Mucosa of descending colon (tissue), 3 donors: ENCODE measurements at regions not wholly inside any gene's neighbourhood (a gene's known extent, or its start where the extent isn't known, plus 50 kb on each side); places are given as distances from the start of the nearest gene placed in this dataset.

Source experiments
- ATAC-seq: fragments of 200-7000 bp; cut with Tn5 transposase; one replicate; pipeline ENCODE4 v1.9.1; 2020; ENCODE audit warnings: mild to moderate bottlenecking, moderate library complexity
- DNase-seq, 3 donors: peaks; one replicate each; pipeline ENCODE4 v3.0.0-alpha.2; 2020
- H3K36me3 ChIP-seq: fragments of 200-600 bp; one replicate; pipeline ENCODE4 v1.8.0; 2021; ENCODE audit warnings: low read depth, mild to moderate bottlenecking
- H3K4me1 ChIP-seq: fragments of 200-600 bp; one replicate; pipeline ENCODE4 v1.8.0; 2021; ENCODE audit warnings: low read depth, mild to moderate bottlenecking
- H3K4me3 ChIP-seq: fragments of 200-600 bp; one replicate; pipeline ENCODE4 v1.8.0; 2021; ENCODE audit warnings: mild to moderate bottlenecking
- H3K9me3 ChIP-seq: fragments of 200-600 bp; one replicate; pipeline ENCODE4 v1.8.0; 2021; ENCODE audit warnings: mild to moderate bottlenecking
- intact Hi-C, 2 donors: fragments of 100-400 bp; cut with DNase I in 1 of 2; cut with micrococcal nuclease in 1 of 2; formaldehyde crosslinking; loops; one replicate each; pipeline versions ENCODE4 v1.11.0 to v1.11.1; 2022; cut with DNase I, micrococcal nuclease
- TF ChIP-seq, protein P1 (sequence below): fragments of 200-600 bp; IDR thresholded peaks from one replicate; pipeline ENCODE4 v1.8.0; 2022; ENCODE audit warnings: antibody characterized with exemption, mild to moderate bottlenecking
- donor health status: DM: no; HTN: no; CAD: no; lungs with moderate emphysema.
- donor health status: DM: no; HTN: no; CAD: no.
- donor health status: DM: no; HTN: yes; CAD: no.

- no peak for DNase-seq
- H3K4me3 ChIP-seq, result no peak overlapping the region
Measured at GRCh38 chr22:49451070-49451840, 376.4 kb downstream of the BRD1 start.

DNA sequence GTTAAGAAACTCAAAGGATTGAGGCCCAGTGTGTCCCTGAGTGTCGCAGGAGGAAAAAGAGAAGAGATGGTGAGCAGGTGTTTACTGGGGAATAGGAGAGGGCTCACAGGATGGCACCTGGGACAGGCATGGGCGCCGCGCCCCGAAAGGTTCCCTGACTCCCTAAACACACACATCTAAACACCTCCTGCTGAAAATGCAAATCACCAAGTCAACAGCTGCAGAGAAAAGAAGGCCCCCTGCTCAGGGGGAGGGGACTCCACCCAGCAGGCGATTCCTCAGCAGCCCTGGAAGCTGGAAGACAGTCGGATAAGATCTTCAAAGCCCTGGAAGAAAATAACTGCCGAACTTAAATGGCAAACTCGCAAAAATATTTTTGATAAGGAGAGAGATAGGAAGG is 377.2 kb downstream of the BRD1 start:
- H3K4me1 ChIP-seq, result no peaks in the 10 kb centered on the region

More at GRCh38 chr22:49451070-49451840, 376.4 kb downstream of the BRD1 start:
- no peaks in the 10 kb centered on the region for H3K9me3 ChIP-seq
- TF ChIP-seq, protein P1, sequence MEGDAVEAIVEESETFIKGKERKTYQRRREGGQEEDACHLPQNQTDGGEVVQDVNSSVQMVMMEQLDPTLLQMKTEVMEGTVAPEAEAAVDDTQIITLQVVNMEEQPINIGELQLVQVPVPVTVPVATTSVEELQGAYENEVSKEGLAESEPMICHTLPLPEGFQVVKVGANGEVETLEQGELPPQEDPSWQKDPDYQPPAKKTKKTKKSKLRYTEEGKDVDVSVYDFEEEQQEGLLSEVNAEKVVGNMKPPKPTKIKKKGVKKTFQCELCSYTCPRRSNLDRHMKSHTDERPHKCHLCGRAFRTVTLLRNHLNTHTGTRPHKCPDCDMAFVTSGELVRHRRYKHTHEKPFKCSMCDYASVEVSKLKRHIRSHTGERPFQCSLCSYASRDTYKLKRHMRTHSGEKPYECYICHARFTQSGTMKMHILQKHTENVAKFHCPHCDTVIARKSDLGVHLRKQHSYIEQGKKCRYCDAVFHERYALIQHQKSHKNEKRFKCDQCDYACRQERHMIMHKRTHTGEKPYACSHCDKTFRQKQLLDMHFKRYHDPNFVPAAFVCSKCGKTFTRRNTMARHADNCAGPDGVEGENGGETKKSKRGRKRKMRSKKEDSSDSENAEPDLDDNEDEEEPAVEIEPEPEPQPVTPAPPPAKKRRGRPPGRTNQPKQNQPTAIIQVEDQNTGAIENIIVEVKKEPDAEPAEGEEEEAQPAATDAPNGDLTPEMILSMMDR, result no peak
- H3K36me3 ChIP-seq, result no peaks in the 10 kb centered on the region
- H3K4me1 ChIP-seq, result no peaks in the 10 kb centered on the region
- no peak for ATAC-seq
- intact Hi-C loops, result no loop called here

DNA sequence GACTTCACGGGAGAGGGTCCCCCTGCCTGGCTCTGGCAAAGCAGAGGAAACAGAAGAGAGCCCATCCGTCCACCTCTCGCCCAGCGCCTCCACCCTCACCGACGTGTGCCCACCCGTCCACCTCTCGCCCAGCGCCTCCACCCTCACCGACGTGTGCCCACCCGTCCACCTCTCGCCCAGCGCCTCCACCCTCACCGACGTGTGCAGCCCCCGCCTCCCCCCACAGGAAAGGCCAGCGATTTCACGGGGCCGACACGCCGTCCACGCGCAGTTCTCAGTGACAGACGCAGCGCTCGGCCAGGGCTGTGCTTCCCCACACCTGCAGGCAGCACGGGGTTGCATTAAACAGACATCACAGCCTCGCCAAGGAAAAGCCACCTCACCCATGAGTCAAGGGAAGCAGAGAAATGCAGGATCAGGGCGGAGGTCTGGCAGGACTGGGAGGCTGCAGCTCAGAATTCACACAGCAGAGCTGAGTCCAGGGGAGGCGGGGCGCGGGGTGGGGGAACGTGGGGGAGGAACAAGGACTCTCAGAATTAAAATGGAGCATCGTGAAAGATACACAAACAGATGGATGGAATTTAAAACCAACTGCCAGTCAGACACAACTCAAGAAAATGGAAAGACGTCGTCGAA is 377.7 kb downstream of the BRD1 start:
- no peaks in the 10 kb centered on the region for H3K9me3 ChIP-seq
- no peaks in the 10 kb centered on the region for H3K4me1 ChIP-seq
- intact Hi-C loops, result no loop called here
- DNase-seq (no peak), ATAC-seq (no peak)
- H3K4me3 ChIP-seq, result no peak overlapping the region
- TF ChIP-seq, protein P1, result no peak
- H3K36me3 ChIP-seq, result no peaks in the 10 kb centered on the region

More for the DNA sequence above, 377.2 kb downstream of the BRD1 start:
- no peak for DNase-seq
- TF ChIP-seq, protein P1, result no peak
- Histone ChIP-seq H3K9me3 (no peaks in the 10 kb centered on the region), H3K36me3 (no peaks in the 10 kb centered on the region), H3K4me3 (no peak overlapping the region)
- intact Hi-C loops, result no loop called here
- ATAC-seq, result no peak

- Histone ChIP-seq H3K36me3 (no peaks in the 10 kb centered on the region), H3K4me1 (no peaks in the 10 kb centered on the region), H3K9me3 (no peaks in the 10 kb centered on the region), H3K4me3 (no peak overlapping the region)
- intact Hi-C loops, result no loop called here
- TF ChIP-seq, protein P1, result no peak
- ATAC-seq, result no peak
- no peak for DNase-seq
Measured at GRCh38 chr22:49449377-49449776, 378.3 kb downstream of the BRD1 start.

DNA sequence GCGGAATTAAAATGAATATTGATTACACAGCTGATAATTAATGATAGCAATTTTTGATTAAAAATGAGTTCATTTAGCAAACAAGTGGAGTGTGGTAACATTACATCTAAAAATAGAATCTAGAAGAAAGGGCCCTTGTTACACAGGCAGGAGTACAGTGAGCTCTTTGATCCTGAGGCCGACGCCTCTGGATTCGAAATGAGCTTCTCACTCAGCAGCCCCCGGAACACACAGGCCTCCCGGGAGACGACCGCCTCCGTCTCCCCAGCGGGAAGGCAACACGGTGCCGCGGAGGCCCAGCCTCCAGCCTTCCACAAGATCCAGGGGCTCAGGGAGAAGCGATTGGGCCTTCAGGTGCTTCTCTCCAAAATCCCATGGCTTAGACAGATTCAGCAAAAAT is 379.1 kb downstream of the BRD1 start:
- intact Hi-C loops, result no loop called here
- no peaks in the 10 kb centered on the region for H3K36me3 ChIP-seq
- no peaks in the 10 kb centered on the region for H3K4me1 ChIP-seq
- no peaks in the 10 kb centered on the region for H3K9me3 ChIP-seq
- TF ChIP-seq, protein P1, result no peak
- H3K4me3 ChIP-seq, result no peak overlapping the region
- ATAC-seq (no peak), DNase-seq (no peak)
